A549 (cell line): ENCODE measurements at regions not wholly inside any gene's neighbourhood (a gene's known extent, or its start where the extent isn't known, plus 50 kb on each side); places are given as distances from the start of the nearest gene placed in this dataset.

Source experiments
- ATAC-seq, 2 experiments: fragments of 200-7000 bp in 1 of 2; fragments of >200 bp in 1 of 2; cut with Nextera tagmentation in 1 of 2; cut with Tn5 transposase in 1 of 2; 3 replicates each; pipeline versions ENCODE4 v1.8.0 to v1.9.1; 2018 to 2020; ENCODE audit warnings: mild to moderate bottlenecking in 1 of 2, moderate library complexity in 1 of 2
- CTCF ChIA-PET: fragments of 300-600 bp; sonication (Branson Sonifier 250); formaldehyde crosslinking; extraction: SDS; loops from one replicate; lab custom pipeline; 2021; ENCODE audit warnings: antibody characterized with exemption, inconsistent platforms; lab: Yijun Ruan, JAX
- POLR2A ChIA-PET: fragments of 350-600 bp; formaldehyde crosslinking; extraction: SDS; loops from one replicate; lab custom pipeline; 2021; ENCODE audit warnings: antibody characterized with exemption, inconsistent platforms; lab: Yijun Ruan, JAX
- DNase-seq, 2 experiments: peaks; one replicate each; pipeline versions ENCODE4 v3.0.0 to v3.0.0-alpha.2; 2011 to 2016; ENCODE audit warnings: low read depth in 1 of 2, low spot score in 1 of 2
- FAIRE-seq: peaks from 2 replicates; lab custom pipeline; 2011; peaks lifted over from hg19 to GRCh38; lab: Jason Lieb, UNC
- H3K27ac ChIP-seq, 2 experiments: fragments of >200 bp; sonication (Bioruptor Twin); formaldehyde crosslinking; 3 replicates each; pipeline ENCODE4 v1.5.1; 2016 to 2017
- H3K4me1 ChIP-seq: fragments of >200 bp; sonication (Bioruptor Twin); formaldehyde crosslinking; 3 replicates; pipeline ENCODE4 v1.6.1; 2016
- H3K4me2 ChIP-seq: fragments of >200 bp; sonication (Bioruptor Twin); formaldehyde crosslinking; 3 replicates; pipeline ENCODE4 v1.6.1; 2016
- H3K4me3 ChIP-seq: fragments of >200 bp; sonication (Bioruptor Twin); formaldehyde crosslinking; 3 replicates; pipeline ENCODE4 v1.5.1; 2016
- H3K9me3 ChIP-seq: fragments of >200 bp; sonication (Bioruptor Twin); formaldehyde crosslinking; 3 replicates; pipeline ENCODE4 v1.6.1; 2016
- ATOH8 ChIP-seq: fragments of 250-450 bp; sonication (Bioruptor Pico); IDR thresholded peaks from 2 replicates; pipeline ENCODE4 v1.5.0; 2020; ENCODE audit warnings: low read depth, mild to moderate bottlenecking, moderate library complexity
- BHLHE40 ChIP-seq: IDR thresholded peaks from 2 replicates; pipeline ENCODE4 v1.6.1; 2012; ENCODE audit warnings: low read depth, low read length, inconsistent platforms
- CBX2 ChIP-seq: fragments of 200-600 bp; sonication (generic); IDR thresholded peaks from 2 replicates; pipeline ENCODE4 v1.6.1; 2016; ENCODE audit warnings: low read depth, mild to moderate bottlenecking, borderline replicate concordance
- CBX8 ChIP-seq: fragments of 200-600 bp; sonication (generic); IDR thresholded peaks from 2 replicates; pipeline ENCODE4 v1.6.1; 2016
- CEBPB ChIP-seq, 2 experiments: fragments of >200 bp in 1 of 2; sonication (Bioruptor Twin) in 1 of 2; formaldehyde crosslinking in 1 of 2; IDR thresholded peaks; 2 replicates each; pipeline ENCODE4 v1.6.1; 2012 to 2016
- CHD2 ChIP-seq: fragments of 150-350 bp; IDR thresholded peaks from 2 replicates; pipeline ENCODE4 v1.6.1; 2014; ENCODE audit warnings: low read length; ENCODE audit not compliant: partially characterized antibody
- CHD4 ChIP-seq: fragments of 200-600 bp; sonication (generic); IDR thresholded peaks from 2 replicates; pipeline ENCODE4 v1.6.1; 2016; ENCODE audit warnings: antibody characterized with exemption, mild to moderate bottlenecking, borderline replicate concordance
- E2F6 ChIP-seq: IDR thresholded peaks from 2 replicates; pipeline ENCODE4 v1.6.1; 2012; ENCODE audit warnings: low read depth, borderline replicate concordance
- EHMT2 ChIP-seq: fragments of 200-600 bp; sonication (generic); IDR thresholded peaks from 2 replicates; pipeline ENCODE4 v1.6.1; 2016; ENCODE audit warnings: antibody characterized with exemption, low read depth, mild to moderate bottlenecking, moderate library complexity
- EP300 ChIP-seq, 2 experiments: fragments of >200 bp; sonication (Bioruptor Twin); formaldehyde crosslinking; IDR thresholded peaks; 2 replicates in 1 of 2; 3 replicates in 1 of 2; pipeline ENCODE4 v1.6.1; 2016 to 2017
- FOSL2 ChIP-seq, 2 experiments: fragments of 450-650 bp in 1 of 2; fragments of >200 bp in 1 of 2; sonication (Bioruptor Twin) in 1 of 2; formaldehyde crosslinking; IDR thresholded peaks; 2 replicates each; pipeline versions ENCODE4 v1.5.0 to v1.6.1; 2016 to 2020; ENCODE audit warnings: mild to moderate bottlenecking in 1 of 2, moderate library complexity in 1 of 2
- HDAC2 ChIP-seq: fragments of 200-600 bp; sonication (generic); IDR thresholded peaks from 2 replicates; pipeline ENCODE4 v1.6.1; 2016
- HES2 ChIP-seq: fragments of >200 bp; sonication (Bioruptor Twin); formaldehyde crosslinking; IDR thresholded peaks from 2 replicates; pipeline ENCODE4 v1.6.1; 2016
- HOXA7 ChIP-seq: fragments of 250-450 bp; sonication (Bioruptor Pico); IDR thresholded peaks from 2 replicates; pipeline ENCODE4 v1.5.0; 2020; ENCODE audit warnings: mild to moderate bottlenecking, moderate library complexity
- MAFK ChIP-seq: fragments of 450-650 bp; IDR thresholded peaks from 2 replicates; pipeline ENCODE4 v1.6.1; 2014; ENCODE audit not compliant: partially characterized antibody
- NFE2L2 ChIP-seq: fragments of 150-350 bp; conservative IDR thresholded peaks from 2 replicates; pipeline ENCODE4 v1.6.1; 2014; ENCODE audit warnings: low read length
- POLR2AphosphoS2 ChIP-seq: conservative IDR thresholded peaks from 2 replicates; pipeline ENCODE4 v1.6.1; 2012; ENCODE audit warnings: low read length, improper control_type of control experiment, inconsistent platforms
- RAD21 ChIP-seq, 2 experiments: fragments of >200 bp in 1 of 2; sonication (Bioruptor Twin) in 1 of 2; formaldehyde crosslinking in 1 of 2; IDR thresholded peaks in 1 of 2; conservative IDR thresholded peaks in 1 of 2; 2 replicates in 1 of 2; 3 replicates in 1 of 2; pipeline ENCODE4 v1.6.1; 2012 to 2018; ENCODE audit warnings: inconsistent platforms in 1 of 2
- RARB ChIP-seq: fragments of 250-450 bp; sonication (Bioruptor Pico); IDR thresholded peaks from 2 replicates; pipeline ENCODE4 v1.8.0; 2021; ENCODE audit warnings: mild to moderate bottlenecking, moderate library complexity
- RCOR1 ChIP-seq: fragments of 150-350 bp; IDR thresholded peaks from 2 replicates; pipeline ENCODE4 v1.6.1; 2014; ENCODE audit warnings: antibody characterized with exemption, low read length, low read depth
- ZC3H11A ChIP-seq: fragments of 450-650 bp; IDR thresholded peaks from 2 replicates; pipeline ENCODE4 v1.6.1; 2014; ENCODE audit warnings: antibody characterized with exemption, mild to moderate bottlenecking
- ZFP36 ChIP-seq: fragments of 450-650 bp; IDR thresholded peaks from 2 replicates; pipeline ENCODE4 v1.6.1; 2014; ENCODE audit warnings: borderline replicate concordance; ENCODE audit not compliant: partially characterized antibody
- WGBS: methylation state at CpG from one replicate; pipeline ENCODE4 v1.1.6; 2017; ENCODE audit errors: missing lambda C conversion rate; 5-methylcytosine and 5-hydroxymethylcytosine counted together
- TF ChIP-seq, protein P1 (sequence below): fragments of >200 bp; sonication (Bioruptor Twin); formaldehyde crosslinking; IDR thresholded peaks from 3 replicates; pipeline ENCODE4 v1.6.1; 2016
- TF ChIP-seq, protein P2 (sequence below): fragments of 450-650 bp; IDR thresholded peaks from 2 replicates; pipeline ENCODE4 v1.6.1; 2014; ENCODE audit warnings: antibody characterized with exemption

DNA sequence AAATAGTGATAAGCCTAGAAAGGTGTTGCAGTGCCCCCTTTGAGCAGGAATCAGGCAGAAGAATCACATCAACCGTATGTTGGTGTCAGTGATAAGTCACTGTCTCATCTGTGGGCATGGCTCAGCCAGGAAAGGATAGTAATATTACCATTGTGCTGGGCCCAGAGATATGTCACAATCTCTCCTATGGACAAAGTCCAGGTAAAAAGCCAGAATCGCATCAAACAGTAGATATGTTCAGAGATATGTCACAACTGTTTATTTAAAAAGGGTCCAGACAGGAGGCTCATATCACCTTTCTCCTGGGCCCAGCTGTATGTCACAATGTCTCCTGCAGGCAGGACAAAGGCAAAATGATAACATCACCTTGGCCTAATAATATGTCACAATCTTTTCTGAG lies 241.4 kb downstream of the RPS4Y2 start (continued):
- no peak for TF ChIP-seq RARB

DNA sequence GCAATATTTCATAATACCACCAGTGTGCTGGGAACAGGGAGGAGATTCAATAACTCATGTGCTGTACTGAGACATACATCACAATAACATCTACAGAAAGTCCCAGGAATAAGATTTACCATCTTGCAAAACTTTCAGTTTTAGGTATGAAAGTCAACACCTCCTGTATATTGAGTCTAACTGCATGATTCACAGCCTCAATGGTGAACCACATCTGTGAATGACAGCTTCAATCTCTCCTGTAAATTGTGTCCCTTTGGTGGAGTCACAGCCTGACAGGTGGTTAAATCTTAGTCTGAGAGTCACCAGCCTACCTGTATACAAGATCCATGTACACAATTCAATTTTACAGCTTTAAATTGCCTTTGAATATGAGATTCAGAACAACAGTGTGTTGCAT lies 242.1 kb downstream of the RPS4Y2 start:
- POLR2A ChIA-PET: no interaction called here
- DNase-seq (no peak), FAIRE-seq (no peak), ATAC-seq (no peak)
- H3K4me3 ChIP-seq: no peak overlapping the region
- CTCF ChIA-PET: no interaction called here
- no peak overlapping the region for H3K27ac ChIP-seq
- H3K4me1 ChIP-seq: no peaks in the 10 kb centered on the region
- H3K9me3 ChIP-seq: no peaks in the 10 kb centered on the region
- TF ChIP-seq E2F6: no peak
- TF ChIP-seq CHD2: no peak
- TF ChIP-seq BHLHE40: no peak
- TF ChIP-seq CEBPB (IDR thresholded peaks at IDR 0.05): no peak
- no peak for TF ChIP-seq HES2
- no peak for TF ChIP-seq RCOR1
- H3K4me2 ChIP-seq: no peak overlapping the region

GRCh38 chrY:20998483-20998882 lies 242.6 kb downstream of the RPS4Y2 start:
- no peak for ATAC-seq
- Histone ChIP-seq H3K9me3 (no peaks in the 10 kb centered on the region), H3K4me3 (no peak overlapping the region), H3K4me1 (no peaks in the 10 kb centered on the region), H3K27ac (no peak overlapping the region), H3K4me2 (no peak overlapping the region)
- TF ChIP-seq RAD21 (conservative IDR thresholded peaks at IDR 0.05 in 1 of 2, IDR thresholded peaks at IDR 0.05 in 1 of 2) (no peak), HDAC2 (no peak), EHMT2 (no peak), POLR2AphosphoS2 (no peak)
- ChIA-PET CTCF (no interaction called here), POLR2A (no interaction called here)
- DNase-seq: no peak
- no peak for FAIRE-seq

DNA sequence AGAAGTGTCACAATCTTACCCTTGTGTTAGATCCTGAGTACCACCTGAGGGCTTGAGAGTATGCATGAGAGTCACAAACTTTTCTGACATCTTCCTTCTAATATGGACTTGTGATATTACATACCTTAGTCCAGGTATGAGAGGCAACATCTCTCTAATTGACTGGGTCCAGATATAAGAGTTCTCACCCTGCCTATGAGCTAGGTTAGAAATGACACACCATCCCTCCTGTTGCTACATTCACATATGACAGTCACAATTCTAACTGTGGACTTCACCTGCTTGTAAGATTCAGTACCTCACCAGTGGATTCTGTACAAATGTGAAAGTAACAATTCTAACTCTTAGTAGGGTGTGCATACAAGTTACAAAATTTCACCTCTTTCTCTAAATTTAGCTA lies 245.2 kb downstream of the RPS4Y2 start:
- CTCF ChIA-PET: no interaction called here
- no peak overlapping the region for H3K27ac ChIP-seq
- ATAC-seq: no peak
- no peak overlapping the region for H3K4me2 ChIP-seq
- no peak for TF ChIP-seq MAFK
- TF ChIP-seq CHD2: no peak
- no peak for TF ChIP-seq CBX2
- TF ChIP-seq CBX8: no peak
- TF ChIP-seq ATOH8 (CRISPR knock-in tag): no peak
- H3K4me3 ChIP-seq: no peak overlapping the region
- no peak for DNase-seq
- H3K4me1 ChIP-seq: no peaks in the 10 kb centered on the region
- no peak for FAIRE-seq
- POLR2A ChIA-PET: no interaction called here
- H3K9me3 ChIP-seq: no peaks in the 10 kb centered on the region

DNA sequence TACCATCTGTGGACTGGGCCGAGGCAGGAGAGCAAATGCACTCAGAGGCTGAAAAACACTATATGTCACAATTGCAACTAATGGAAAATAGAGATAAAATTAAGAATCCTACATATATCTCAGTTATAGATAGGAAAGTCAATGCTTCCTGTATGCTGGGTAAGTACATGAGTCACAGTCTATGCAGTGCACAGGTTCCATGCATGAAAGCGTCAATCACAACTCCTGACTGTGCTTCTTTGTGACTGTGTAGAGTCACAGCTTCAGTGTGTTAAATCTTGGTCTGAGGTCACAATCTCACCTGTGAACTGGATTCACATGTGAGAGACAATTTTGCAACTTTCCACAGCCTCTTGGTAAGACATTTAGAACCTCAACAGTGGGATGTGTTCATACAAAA lies 247.2 kb downstream of the RPS4Y2 start:
- TF ChIP-seq E2F6 (no peak), CBX2 (no peak), NFE2L2 (no peak), HOXA7 (CRISPR knock-in tag) (no peak), POLR2AphosphoS2 (no peak), ZC3H11A (no peak), EP300 (IDR thresholded peaks at IDR 0.05) (no peak), CBX8 (no peak), ZFP36 (no peak), RAD21 (conservative IDR thresholded peaks at IDR 0.05 in 1 of 2, IDR thresholded peaks at IDR 0.05 in 1 of 2) (no peak), FOSL2 (IDR thresholded peaks at IDR 0.05) (no peak), FOSL2 (CRISPR knock-in tag; IDR thresholded peaks at IDR 0.05) (no peak), CHD2 (no peak), CHD4 (no peak)
- TF ChIP-seq, protein P1, sequence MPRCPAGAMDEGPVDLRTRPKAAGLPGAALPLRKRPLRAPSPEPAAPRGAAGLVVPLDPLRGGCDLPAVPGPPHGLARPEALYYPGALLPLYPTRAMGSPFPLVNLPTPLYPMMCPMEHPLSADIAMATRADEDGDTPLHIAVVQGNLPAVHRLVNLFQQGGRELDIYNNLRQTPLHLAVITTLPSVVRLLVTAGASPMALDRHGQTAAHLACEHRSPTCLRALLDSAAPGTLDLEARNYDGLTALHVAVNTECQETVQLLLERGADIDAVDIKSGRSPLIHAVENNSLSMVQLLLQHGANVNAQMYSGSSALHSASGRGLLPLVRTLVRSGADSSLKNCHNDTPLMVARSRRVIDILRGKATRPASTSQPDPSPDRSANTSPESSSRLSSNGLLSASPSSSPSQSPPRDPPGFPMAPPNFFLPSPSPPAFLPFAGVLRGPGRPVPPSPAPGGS: no peak
- TF ChIP-seq, protein P2, sequence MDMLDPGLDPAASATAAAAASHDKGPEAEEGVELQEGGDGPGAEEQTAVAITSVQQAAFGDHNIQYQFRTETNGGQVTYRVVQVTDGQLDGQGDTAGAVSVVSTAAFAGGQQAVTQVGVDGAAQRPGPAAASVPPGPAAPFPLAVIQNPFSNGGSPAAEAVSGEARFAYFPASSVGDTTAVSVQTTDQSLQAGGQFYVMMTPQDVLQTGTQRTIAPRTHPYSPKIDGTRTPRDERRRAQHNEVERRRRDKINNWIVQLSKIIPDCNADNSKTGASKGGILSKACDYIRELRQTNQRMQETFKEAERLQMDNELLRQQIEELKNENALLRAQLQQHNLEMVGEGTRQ: no peak
- ChIA-PET CTCF (no interaction called here), POLR2A (no interaction called here)
- Histone ChIP-seq H3K27ac (no peak overlapping the region), H3K4me1 (no peaks in the 10 kb centered on the region), H3K9me3 (no peaks in the 10 kb centered on the region), H3K4me3 (no peak overlapping the region), H3K4me2 (no peak overlapping the region)
- no peak for FAIRE-seq
- no peak for DNase-seq
- no peak for ATAC-seq
- 0% methylated on average over 1 of the region's 2 CpGs for WGBS
